Gastroesophageal sphincter (tissue), 4 donors: ENCODE measurements at regions not wholly inside any gene's neighbourhood (a gene's known extent, or its start where the extent isn't known, plus 50 kb on each side); places are given as distances from the start of the nearest gene placed in this dataset.
"Not testable (repeated sequence)": the region's sequence is repeated elsewhere in the genome, so short reads cannot be mapped to it uniquely, and the experiment has no call there.

Experiments used
- ATAC-seq: fragments of 150-250 bp; one replicate; pipeline ENCODE4 v1.9.1; 2016; ENCODE audit warnings: mild to moderate bottlenecking, moderate library complexity
- H3K27ac ChIP-seq, 4 donors: fragments of 200-600 bp; sonication (generic) in 3 of 4; 1 replicate in 3 of 4; 2 replicates in 1 of 4; pipeline ENCODE4 v1.5.1; 2016 to 2019
- H3K27me3 ChIP-seq: fragments of 200-600 bp; sonication (generic); one replicate; pipeline ENCODE4 v1.5.1; 2019
- H3K36me3 ChIP-seq, 2 donors: fragments of 200-600 bp; sonication (generic); one replicate each; pipeline ENCODE4 v1.5.1; 2019; ENCODE audit warnings: control low read depth in 1 of 2
- H3K4me1 ChIP-seq, 3 donors: fragments of 200-600 bp; sonication (generic); 1 replicate in 2 of 3; 2 replicates in 1 of 3; pipeline ENCODE4 v1.5.1; 2016 to 2019; ENCODE audit warnings: control low read depth in 2 of 3
- H3K4me3 ChIP-seq, 2 donors: fragments of 200-600 bp; sonication (generic); one replicate each; pipeline ENCODE4 v1.5.1; 2019; ENCODE audit warnings: mild to moderate bottlenecking in 1 of 2, moderate library complexity in 1 of 2
- H3K9me3 ChIP-seq, 3 donors: fragments of 200-600 bp; sonication (generic); one replicate each; pipeline ENCODE4 v1.5.1; 2017 to 2019; ENCODE audit warnings: control low read depth in 2 of 3
- CTCF ChIP-seq, 4 experiments: fragments of 200-600 bp in 2 of 4; fragments of 450-650 bp in 2 of 4; sonication (generic) in 1 of 4; IDR thresholded peaks; one replicate each; pipeline ENCODE4 v1.5.1; 2017 to 2019; ENCODE audit warnings: antibody characterized with exemption in 4 of 4, mild to moderate bottlenecking in 2 of 4, moderate library complexity in 2 of 4
- EP300 ChIP-seq: sonication (generic); formaldehyde crosslinking; IDR thresholded peaks from one replicate; pipeline ENCODE4 v1.6.1; 2017; ENCODE audit warnings: antibody characterized with exemption, mild to moderate bottlenecking
- POLR2A ChIP-seq, 2 donors: fragments of 450-650 bp; IDR thresholded peaks; one replicate each; pipeline ENCODE4 v1.6.1; 2017; ENCODE audit warnings: antibody characterized with exemption in 2 of 2, mild to moderate bottlenecking in 2 of 2, moderate library complexity in 1 of 2
- POLR2AphosphoS5 ChIP-seq: sonication (generic); formaldehyde crosslinking; IDR thresholded peaks from one replicate; pipeline ENCODE4 v1.6.1; 2017; ENCODE audit warnings: antibody characterized with exemption
- WGBS, 2 donors: methylation state at CpG; one replicate each; pipeline ENCODE4 v1.1.5; 2018; ENCODE audit warnings: low coverage in 1 of 2; 5-methylcytosine and 5-hydroxymethylcytosine counted together

- Histone ChIP-seq H3K4me1 (no peaks in the 10 kb centered on the region), H3K36me3 (no peaks in the 10 kb centered on the region), H3K27me3 (no peaks in the 10 kb centered on the region), H3K9me3 (no peaks in the 10 kb centered on the region), H3K27ac (no peak overlapping the region), H3K4me3 (no peak overlapping the region)
- WGBS, 2 donors, result 31 to 71% methylated on average over 1 of the region's 1 CpG
- ATAC-seq, result no peak
- TF ChIP-seq EP300, result no peak
- no peak for TF ChIP-seq CTCF (IDR thresholded peaks at IDR 0.05)
- no peak for TF ChIP-seq POLR2A (IDR thresholded peaks at IDR 0.05)
- no peak for TF ChIP-seq POLR2AphosphoS5
These were observed 434.9 kb downstream of the SHISA9 start for GRCh38 chr16:13336335-13336734.

GRCh38 chr16:13336907-13337881 is 435.8 kb downstream of the SHISA9 start:
- 65 to 80% methylated on average over 4 to 5 of the region's 6 CpGs for WGBS, 2 donors
- not testable (repeated sequence) for ATAC-seq

GRCh38 chr16:13338044-13338443 is 436.6 kb downstream of the SHISA9 start:
- no peaks in the 10 kb centered on the region for H3K4me1 ChIP-seq
- H3K36me3 ChIP-seq, result no peaks in the 10 kb centered on the region
- ATAC-seq, result no peak
- no peak overlapping the region for H3K27ac ChIP-seq
- no peak overlapping the region for H3K4me3 ChIP-seq
- TF ChIP-seq EP300 (no peak), POLR2AphosphoS5 (no peak), CTCF (IDR thresholded peaks at IDR 0.05) (no peak), POLR2A (IDR thresholded peaks at IDR 0.05) (no peak)
- no peaks in the 10 kb centered on the region for H3K9me3 ChIP-seq
- WGBS, 2 donors, result 64 to 87% methylated on average over 3 of the region's 3 CpGs
- no peaks in the 10 kb centered on the region for H3K27me3 ChIP-seq

More at GRCh38 chr16:13336907-13337881, 435.8 kb downstream of the SHISA9 start:
- not testable (repeated sequence) for H3K27ac ChIP-seq, H3K4me3 ChIP-seq, H3K4me1 ChIP-seq, H3K9me3 ChIP-seq, H3K36me3 ChIP-seq, H3K27me3 ChIP-seq

- no peaks in the 10 kb centered on the region for H3K36me3 ChIP-seq
- ATAC-seq, result no peak
- 77 to 82% methylated on average over 1 to 3 of the region's 3 CpGs for WGBS, 2 donors
- TF ChIP-seq CTCF (IDR thresholded peaks at IDR 0.05) (no peak), EP300 (no peak), POLR2AphosphoS5 (no peak), POLR2A (IDR thresholded peaks at IDR 0.05) (no peak)
- H3K27ac ChIP-seq, result no peak overlapping the region
- H3K27me3 ChIP-seq, result no peaks in the 10 kb centered on the region
- no peaks in the 10 kb centered on the region for H3K9me3 ChIP-seq
- no peak overlapping the region for H3K4me3 ChIP-seq
- H3K4me1 ChIP-seq, result no peaks in the 10 kb centered on the region
These were observed 441.3 kb downstream of the SHISA9 start for GRCh38 chr16:13342675-13343074.

- no peaks in the 10 kb centered on the region for H3K27me3 ChIP-seq
- no peaks in the 10 kb centered on the region for H3K4me1 ChIP-seq
- H3K27ac ChIP-seq, result no peak overlapping the region
- H3K36me3 ChIP-seq, result no peaks in the 10 kb centered on the region
- no peak overlapping the region for H3K4me3 ChIP-seq
- H3K9me3 ChIP-seq, result no peaks in the 10 kb centered on the region
- TF ChIP-seq CTCF (IDR thresholded peaks at IDR 0.05) (no peak), POLR2A (IDR thresholded peaks at IDR 0.05) (no peak)
- WGBS, 2 donors, result 46 to 57% methylated on average over 2 of the region's 2 CpGs
- ATAC-seq, result no peak
These were observed 442.6 kb downstream of the SHISA9 start for GRCh38 chr16:13344001-13344400.
